Chondrocyte (in vitro differentiated cells): ENCODE measurements at regions not wholly inside any gene's neighbourhood (a gene's known extent, or its start where the extent isn't known, plus 50 kb on each side); places are given as distances from the start of the nearest gene placed in this dataset.

ENCODE experiments used
- DNase-seq: peaks from one replicate; pipeline ENCODE4 v3.0.0; 2021; ENCODE audit warnings: mixed read lengths, low spot score
- H3K27ac Mint-ChIP-seq: one replicate; pipeline ENCODE4 v1.8.0; 2021; ENCODE audit warnings: mild to moderate bottlenecking, moderate library complexity, mixed read lengths; ENCODE audit not compliant: unreplicated experiment
- H3K27me3 Mint-ChIP-seq: 2 replicates; pipeline ENCODE4 v1.8.0; 2021; ENCODE audit warnings: low read depth, mixed read lengths
- H3K36me3 Mint-ChIP-seq: 2 replicates; pipeline ENCODE4 v1.8.0; 2021; ENCODE audit warnings: low read depth, mixed read lengths
- H3K4me1 Mint-ChIP-seq: 2 replicates; pipeline ENCODE4 v1.8.0; 2021; ENCODE audit warnings: low read depth, mild to moderate bottlenecking, mixed read lengths
- H3K4me3 Mint-ChIP-seq: one replicate; pipeline ENCODE4 v1.8.0; 2021; ENCODE audit warnings: mild to moderate bottlenecking, moderate library complexity, mixed read lengths; ENCODE audit not compliant: unreplicated experiment
- H3K9me3 Mint-ChIP-seq: 2 replicates; pipeline ENCODE4 v1.8.0; 2021; ENCODE audit warnings: low read depth, mixed read lengths
- TF ChIP-seq, protein P1 (sequence below): fragments of 200-600 bp; sonication (generic); IDR thresholded peaks from 2 replicates; pipeline ENCODE4 v1.5.0; 2021; ENCODE audit warnings: antibody characterized with exemption, mild to moderate bottlenecking, moderate library complexity

DNA sequence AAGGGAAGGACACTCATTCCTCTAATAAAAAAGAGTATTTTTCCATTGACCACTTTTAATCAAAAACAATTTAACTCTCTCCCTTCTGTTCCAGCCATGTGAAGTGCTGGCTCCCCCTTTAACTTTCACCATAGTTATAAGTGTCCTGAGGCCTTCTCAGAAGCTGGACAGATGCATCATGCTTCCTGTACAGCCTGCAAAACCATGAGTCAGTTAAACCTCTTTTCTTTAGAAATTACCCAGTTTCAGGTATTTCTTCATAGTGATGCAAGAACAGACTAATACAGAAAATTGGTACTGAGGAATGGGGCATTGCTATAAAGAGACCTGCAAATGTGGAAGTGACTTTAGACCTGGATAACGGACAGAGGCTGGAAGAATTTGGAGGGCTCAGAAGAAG lies 643.6 kb upstream of the DDX18 start:
- H3K36me3 Mint-ChIP-seq = no peaks in the 10 kb centered on the region
- DNase-seq = no peak
- no peak overlapping the region for H3K4me3 Mint-ChIP-seq
- H3K4me1 Mint-ChIP-seq = no peaks in the 10 kb centered on the region
- H3K27ac Mint-ChIP-seq = no peak overlapping the region
- no peaks in the 10 kb centered on the region for H3K27me3 Mint-ChIP-seq
- H3K9me3 Mint-ChIP-seq = peaks cover 17% of the 10 kb centered on the region
- TF ChIP-seq, protein P1, sequence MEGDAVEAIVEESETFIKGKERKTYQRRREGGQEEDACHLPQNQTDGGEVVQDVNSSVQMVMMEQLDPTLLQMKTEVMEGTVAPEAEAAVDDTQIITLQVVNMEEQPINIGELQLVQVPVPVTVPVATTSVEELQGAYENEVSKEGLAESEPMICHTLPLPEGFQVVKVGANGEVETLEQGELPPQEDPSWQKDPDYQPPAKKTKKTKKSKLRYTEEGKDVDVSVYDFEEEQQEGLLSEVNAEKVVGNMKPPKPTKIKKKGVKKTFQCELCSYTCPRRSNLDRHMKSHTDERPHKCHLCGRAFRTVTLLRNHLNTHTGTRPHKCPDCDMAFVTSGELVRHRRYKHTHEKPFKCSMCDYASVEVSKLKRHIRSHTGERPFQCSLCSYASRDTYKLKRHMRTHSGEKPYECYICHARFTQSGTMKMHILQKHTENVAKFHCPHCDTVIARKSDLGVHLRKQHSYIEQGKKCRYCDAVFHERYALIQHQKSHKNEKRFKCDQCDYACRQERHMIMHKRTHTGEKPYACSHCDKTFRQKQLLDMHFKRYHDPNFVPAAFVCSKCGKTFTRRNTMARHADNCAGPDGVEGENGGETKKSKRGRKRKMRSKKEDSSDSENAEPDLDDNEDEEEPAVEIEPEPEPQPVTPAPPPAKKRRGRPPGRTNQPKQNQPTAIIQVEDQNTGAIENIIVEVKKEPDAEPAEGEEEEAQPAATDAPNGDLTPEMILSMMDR = no peak

DNA sequence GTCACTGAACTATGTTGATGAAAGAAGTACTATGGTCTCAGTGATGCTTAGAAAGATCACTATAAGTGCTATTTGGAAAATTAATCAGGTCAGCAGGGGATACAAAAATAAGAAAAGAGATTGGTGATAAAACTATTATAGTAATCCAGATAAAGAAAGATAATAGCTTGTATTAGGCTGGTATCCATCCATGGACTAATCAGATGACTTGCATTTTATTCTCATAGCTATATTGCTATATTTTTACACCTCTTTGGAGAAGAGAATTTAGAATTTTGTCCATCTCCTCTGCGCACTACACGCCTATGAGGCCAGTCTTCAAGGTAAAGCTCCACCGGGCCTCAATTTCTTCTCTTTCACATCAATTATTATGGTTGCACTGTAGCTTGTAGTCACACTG lies 635.1 kb upstream of the DDX18 start:
- no peak for DNase-seq
- Mint-ChIP-seq H3K4me1 (no peaks in the 10 kb centered on the region), H3K27me3 (no peaks in the 10 kb centered on the region), H3K9me3 (peaks cover 7% of the 10 kb centered on the region), H3K4me3 (no peak overlapping the region), H3K27ac (no peak overlapping the region), H3K36me3 (no peaks in the 10 kb centered on the region)
- TF ChIP-seq, protein P1 = no peak

DNA sequence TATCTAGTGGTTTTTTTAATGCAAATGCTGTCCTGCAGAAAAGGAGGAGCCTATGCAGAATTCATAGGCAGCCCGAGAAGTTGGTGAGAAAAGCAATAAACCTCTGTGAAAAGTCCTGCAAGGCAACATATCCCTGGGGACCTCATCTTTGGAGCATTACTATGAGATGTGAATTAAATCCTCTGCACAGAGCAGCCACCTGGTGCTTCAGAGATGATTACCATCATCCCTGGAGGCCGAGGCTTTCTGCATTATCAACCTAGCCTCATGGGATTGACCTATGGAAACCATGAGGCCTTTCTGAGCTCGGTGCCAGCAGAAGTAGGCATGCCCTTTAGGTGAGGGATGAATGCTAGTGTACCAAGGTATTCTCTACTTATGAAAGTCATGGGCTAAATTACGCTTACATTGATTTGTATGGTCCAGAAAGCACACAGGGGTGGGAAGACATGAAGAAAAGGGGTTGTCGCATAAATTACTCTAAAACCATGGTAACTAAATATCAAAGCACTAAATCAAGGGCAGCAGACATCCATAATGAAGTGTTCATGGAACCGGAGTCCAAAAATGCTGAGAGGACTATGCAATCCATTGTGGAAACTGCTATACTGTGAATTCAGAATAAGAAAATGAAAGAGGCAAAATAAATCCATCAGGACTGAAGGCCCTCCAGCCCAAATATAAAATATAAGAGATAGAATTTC lies 623.5 kb upstream of the DDX18 start:
- no peaks in the 10 kb centered on the region for H3K4me1 Mint-ChIP-seq
- H3K36me3 Mint-ChIP-seq = no peaks in the 10 kb centered on the region
- TF ChIP-seq, protein P1 = no peak

DNA sequence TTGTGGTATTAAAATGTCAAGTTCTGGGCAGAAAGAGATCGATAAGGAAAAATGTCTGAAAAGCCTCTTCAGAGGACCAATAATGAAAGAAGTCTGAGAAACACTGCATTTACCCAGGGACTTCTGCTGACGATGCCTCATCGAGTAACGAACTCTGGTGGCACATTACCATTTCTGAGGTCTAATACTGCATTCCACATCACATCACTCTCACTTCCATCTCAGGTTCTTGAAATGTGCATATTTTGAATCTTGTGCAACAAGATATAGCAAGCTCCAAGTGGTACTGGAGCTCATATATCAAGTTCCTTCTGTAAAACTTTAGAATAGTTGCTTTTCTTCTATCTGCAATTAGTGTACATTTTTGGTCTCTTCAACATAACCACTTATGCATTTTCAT lies 619.1 kb upstream of the DDX18 start:
- TF ChIP-seq, protein P1 = no peak
- no peaks in the 10 kb centered on the region for H3K4me1 Mint-ChIP-seq
- no peak overlapping the region for H3K4me3 Mint-ChIP-seq
- no peak overlapping the region for H3K27ac Mint-ChIP-seq
- no peaks in the 10 kb centered on the region for H3K36me3 Mint-ChIP-seq
- DNase-seq = no peak
- H3K9me3 Mint-ChIP-seq = peaks cover 3% of the 10 kb centered on the region
- H3K27me3 Mint-ChIP-seq = no peaks in the 10 kb centered on the region

More for the DNA sequence above, 623.5 kb upstream of the DDX18 start:
- Mint-ChIP-seq H3K27ac (no peak overlapping the region), H3K4me3 (no peak overlapping the region), H3K27me3 (no peaks in the 10 kb centered on the region), H3K9me3 (no peaks in the 10 kb centered on the region)
- DNase-seq = no peak

DNA sequence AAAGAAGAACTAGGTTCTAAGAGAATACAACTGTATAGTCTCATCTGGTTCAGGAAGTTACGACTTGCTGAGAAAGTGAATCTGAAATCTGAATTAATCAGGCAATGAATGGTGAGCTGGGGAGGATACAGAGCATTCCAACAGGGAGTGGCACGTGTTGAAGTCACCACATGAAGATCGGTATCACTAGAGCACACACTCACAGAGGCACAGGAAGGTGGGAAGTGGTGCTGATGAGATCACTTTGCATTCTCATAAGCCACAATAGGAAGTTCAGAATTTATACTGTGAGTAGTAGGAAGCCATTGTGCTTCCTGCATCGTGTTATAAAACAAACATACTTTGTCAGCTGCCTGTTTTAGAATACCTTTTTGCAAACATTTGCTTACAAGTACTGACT lies 615.0 kb upstream of the DDX18 start:
- Mint-ChIP-seq H3K36me3 (no peaks in the 10 kb centered on the region), H3K27ac (no peak overlapping the region), H3K9me3 (peaks cover 17% of the 10 kb centered on the region), H3K27me3 (no peaks in the 10 kb centered on the region), H3K4me1 (no peaks in the 10 kb centered on the region), H3K4me3 (no peak overlapping the region)
- TF ChIP-seq, protein P1 = no peak
- no peak for DNase-seq
